Stimulated activated CD4-positive, alpha-beta T cell treated with anti-CD3 and anti-CD28 coated beads, Interleukin-4, amount 100 ng/mL, for 4 hours (primary cell): ENCODE measurements at regions not wholly inside any gene's neighbourhood (a gene's known extent, or its start where the extent isn't known, plus 50 kb on each side); places are given as distances from the start of the nearest gene placed in this dataset.

Experiments used
- DNase-seq, 2 experiments: peaks; one replicate each; pipeline ENCODE4 v3.0.0-alpha.2; 2020

DNA sequence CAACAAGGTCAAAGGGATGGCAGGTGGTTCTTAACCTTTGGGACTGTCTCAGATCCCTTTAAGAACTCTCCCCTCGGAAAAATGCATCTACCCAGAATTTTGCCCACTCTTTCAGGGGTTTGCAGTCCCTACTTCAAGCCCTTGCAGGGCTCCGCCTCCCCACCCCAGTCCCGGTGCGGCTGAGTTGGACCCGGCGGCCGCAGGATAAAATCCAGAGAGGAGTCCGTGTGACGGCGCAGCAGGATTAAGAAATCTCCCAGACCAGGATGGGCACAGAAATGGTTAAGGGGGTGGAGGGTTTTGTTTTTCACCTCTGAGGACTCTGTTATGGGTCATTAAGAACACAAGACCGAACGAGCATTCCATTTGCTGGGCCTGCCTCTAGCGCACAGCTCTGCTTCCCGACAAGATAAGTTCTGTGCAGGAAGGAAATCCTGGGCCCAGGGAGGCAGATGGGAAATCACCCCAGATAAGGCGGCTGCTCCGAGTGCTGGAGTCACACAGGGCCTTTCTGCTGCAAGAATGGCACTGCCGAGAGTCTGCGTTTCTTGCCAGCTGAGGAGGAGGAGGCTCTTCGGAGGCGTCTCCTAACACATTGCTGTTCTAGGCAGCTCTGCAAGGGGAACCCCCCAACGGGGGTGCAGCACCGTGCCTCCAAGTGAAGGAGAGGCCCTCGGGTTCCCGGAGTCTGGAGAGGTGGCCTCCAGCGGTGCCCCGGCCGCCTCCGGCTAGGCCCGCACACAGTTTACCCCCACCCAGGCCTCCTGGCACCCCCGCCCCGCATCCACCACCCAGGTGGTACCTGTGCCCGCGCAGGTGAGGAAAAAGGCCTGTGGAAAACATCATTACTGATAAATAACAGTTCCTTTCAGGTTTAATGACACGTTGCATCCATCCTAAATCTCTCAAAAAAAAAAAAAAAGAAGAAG lies 277.6 kb downstream of the BCOR start:
- peak in 1 of 2 experiments; percentile 5 for DNase-seq

DNA sequence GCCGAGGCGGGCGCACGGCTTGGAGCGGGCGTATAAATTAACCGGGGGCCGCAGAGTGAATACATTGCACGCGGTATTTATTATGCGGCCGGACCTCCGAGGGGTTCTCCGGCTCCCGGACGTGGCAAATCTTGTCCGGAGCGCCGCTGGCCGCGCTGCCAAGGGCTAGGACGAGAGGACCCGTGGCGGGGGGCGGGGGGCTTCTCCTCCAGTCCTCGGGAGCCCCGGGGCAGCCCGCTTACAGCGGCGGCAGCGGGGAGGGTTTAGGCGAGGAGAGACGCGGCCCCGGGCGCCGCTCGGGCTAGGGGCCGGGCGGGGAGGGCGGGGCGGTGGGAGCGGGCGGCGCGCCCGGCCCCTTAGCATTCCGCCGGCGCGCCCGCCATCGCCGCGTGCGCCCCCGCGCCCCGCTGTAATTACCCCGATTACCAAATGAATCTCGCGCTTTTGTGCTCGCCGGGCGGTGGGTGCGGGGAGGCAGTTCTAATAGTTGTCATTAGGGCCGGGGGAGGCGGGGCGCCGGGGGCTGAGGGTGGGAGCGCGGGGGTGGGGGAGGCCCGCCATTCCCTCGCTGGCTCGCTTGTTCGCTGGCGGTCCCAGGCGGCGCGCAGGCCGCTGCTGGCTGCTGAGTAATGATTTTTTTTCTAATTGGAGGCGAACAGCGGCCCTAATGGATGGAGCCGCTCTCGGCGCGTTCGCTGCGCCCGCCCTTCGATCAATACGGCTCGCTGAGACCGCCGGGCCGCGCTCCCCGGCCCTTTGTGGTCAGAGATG lies 276.6 kb downstream of the BCOR start:
- peak; percentile 31 to 57 for DNase-seq

DNA sequence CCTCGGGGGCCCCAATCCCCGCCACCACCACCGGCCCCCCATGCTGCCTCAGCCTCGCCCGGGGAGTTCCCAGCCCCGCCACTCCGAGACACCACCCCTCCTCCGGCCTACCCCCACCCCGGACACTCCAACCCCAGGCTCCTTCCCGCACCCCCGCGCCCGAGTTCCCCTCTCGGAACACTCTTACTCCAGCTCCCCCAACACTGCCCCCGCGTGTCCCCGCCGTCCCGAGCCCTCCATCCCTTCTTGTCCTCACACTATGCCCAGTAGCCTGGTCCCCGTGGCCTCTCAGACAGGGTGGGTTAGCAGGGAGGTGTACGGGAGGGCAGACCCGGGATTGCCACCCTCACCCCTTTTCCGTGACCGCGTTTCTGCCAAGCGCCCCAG lies 276.1 kb downstream of the BCOR start:
- DNase-seq = no peak

DNA sequence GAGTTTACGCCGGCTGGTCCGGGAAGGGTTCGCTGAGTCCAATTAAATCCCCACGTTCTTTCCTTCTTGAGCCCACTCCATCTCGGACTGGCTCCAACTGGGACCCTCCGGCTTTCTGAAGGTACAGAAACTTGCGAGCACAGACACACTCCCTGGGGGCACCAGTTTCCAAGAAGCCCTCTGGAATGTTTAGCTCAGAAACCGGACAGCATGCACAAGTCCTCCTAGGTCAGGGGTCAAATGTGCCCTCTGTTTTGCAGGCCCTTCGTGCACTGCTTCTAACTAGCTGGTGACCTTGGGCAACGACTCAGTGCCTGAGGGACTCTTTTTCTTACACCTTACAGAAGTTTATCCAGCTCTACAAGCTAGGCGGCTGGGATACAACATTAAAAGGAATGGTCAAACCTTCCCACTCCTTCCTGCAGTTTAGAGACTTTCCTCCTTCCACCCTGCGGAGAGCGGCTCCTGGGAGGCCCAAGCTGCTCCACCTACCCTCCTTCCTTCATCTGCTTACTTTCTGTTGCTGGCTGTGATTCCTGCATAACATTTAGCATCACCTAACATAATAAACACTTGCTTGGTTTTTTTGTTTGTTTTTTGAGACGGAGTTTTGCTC lies 275.5 kb downstream of the BCOR start:
- no peak for DNase-seq

DNA sequence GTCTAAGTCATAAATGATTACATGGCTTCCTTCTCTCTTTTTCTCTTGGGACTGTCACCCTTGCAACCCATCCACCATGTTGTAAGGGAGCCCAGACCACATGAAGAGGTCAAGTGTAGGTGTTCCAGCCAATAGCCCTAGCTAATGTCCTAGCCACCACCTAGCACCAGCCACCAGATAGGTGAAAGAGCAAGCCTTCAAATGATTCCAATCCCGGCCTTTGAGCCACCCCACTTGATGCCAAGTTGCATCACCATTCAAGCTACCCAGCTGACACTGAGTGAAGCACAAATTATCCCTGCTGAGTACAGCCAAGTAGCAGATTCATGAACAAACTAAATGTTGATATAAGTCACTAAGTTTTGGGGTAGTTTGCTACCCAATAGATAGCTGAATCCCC lies 274.3 kb downstream of the BCOR start:
- no peak for DNase-seq

DNA sequence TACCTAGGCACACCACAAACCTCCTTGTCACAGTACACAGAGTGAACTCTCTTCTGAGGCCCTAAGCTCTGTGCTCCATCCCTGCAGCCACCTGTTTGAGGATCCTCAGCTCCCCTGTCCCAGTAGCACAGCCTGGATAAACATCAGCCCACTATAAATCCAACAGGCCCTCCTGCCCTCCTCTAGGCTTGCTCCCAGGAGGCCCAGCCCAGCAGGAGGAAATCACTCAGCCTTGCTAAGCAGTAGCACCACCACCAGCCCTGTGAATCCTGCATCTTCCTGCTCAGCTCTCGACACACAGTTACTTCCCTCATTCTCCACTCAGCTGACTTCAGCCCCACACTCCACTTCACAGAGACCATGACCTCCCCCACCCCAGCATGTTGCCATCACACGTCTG lies 273.9 kb downstream of the BCOR start:
- no peak for DNase-seq

DNA sequence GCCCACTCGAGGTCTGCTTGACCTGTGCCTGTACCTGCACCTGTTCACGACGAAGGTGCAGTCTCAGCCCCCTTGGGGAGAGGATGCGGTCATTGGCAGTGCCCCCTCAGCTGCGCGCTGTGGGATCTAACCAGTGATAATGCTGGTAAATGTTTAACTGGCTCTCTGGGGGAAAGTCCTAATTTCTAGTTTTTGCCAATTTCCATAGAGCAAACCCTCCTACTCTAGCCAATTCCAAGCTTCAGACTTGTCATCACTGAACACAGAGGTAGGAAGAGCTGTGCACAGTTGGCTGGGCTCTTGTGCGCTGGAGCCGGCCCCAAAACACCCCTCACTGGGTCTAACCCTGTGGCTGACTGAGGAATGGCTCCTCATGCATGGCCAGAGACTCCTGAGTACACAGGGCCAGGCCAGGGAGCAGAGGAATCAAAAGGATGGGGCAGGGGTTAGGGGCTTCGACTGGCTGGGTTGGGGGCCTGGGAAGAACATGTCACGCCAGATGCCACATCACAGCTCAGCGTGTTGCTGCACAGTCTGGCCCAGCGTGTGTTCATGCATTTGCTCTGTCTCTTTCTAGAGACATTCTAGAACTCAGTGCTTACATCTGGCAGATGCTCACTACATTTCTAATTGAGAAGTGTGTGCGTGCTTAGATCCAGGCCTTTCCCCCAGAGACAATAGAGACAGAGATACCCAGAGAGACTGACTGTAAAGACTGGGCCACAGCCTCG lies 270.8 kb downstream of the BCOR start:
- no peak for DNase-seq

DNA sequence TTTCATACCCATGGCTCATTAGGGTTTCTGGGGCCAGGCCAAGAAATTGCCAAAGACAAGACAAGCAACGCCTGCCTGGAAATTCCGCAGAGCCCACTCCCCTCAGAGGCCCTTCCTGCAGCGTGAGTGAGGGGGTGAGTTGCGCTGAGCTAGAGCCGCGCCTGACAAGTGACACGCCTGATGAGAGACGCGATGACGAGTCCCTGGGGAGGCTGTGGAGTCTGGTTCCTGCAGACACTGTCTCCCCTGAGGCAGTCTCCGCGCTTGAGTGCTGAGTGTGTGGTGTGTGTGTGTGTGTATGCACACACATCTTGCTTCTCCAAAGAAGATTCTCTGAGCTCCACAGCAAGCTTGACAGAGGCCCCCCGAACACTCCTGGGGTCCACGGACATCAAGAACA lies 269.8 kb downstream of the BCOR start:
- DNase-seq = no peak

DNA sequence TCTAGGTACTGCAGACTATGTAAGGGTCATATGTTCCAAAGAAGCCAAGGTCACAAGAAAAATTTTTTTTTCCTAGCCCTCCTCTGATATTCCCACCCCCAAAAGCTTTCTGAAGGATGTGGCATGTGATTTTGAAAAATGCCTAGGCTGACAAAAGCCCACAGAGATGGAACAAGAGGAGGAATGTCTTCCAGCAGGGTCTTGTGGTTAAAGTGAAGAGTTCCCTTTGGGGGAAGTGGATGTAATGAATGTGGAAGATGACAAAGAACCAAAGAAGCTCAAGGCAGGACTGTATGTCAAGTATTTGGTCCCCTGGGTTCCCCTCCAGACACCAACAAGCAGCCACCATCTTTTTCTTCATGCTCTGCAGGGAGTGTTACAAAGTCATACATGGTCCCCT lies 268.8 kb downstream of the BCOR start:
- no peak for DNase-seq

DNA sequence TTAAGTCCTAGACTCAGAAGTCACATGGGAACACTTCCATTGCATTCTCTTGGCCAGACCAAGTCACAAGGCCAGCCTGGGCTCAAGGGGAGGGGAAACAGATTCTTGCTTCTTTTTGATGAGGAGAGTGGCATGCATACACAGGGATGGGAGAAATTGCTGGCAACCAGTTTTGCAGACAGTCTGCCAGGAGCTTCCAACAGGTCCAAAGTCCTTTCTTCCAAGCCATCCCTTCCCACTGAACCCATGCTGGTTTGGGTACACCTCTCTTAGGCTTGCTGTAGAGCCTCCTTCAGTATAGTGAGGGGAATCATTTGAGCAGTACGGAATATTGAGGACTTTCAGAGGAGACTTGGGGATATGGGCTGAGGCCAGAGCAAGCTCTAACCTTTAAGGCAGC lies 267.8 kb downstream of the BCOR start:
- no peak for DNase-seq

DNA sequence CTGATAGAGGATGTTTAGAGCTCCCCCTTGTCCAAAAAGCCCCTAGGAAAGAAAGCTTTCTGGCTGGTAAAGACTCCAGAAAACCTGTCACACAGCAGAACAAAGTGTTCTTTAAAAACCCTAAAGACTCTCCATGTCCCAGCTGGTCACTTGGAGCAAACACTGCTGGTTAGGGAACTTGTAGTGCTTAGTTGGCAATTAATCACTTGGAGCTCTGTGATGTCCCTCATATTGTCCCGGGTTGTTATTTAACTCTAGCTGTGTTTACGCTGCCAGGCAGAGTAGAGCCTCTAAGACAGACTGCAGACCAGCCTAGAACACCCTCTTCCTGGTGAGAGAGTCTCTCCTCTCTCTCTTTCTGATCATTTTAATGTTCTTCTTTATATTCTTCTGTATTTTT lies 267.3 kb downstream of the BCOR start:
- no peak for DNase-seq

DNA sequence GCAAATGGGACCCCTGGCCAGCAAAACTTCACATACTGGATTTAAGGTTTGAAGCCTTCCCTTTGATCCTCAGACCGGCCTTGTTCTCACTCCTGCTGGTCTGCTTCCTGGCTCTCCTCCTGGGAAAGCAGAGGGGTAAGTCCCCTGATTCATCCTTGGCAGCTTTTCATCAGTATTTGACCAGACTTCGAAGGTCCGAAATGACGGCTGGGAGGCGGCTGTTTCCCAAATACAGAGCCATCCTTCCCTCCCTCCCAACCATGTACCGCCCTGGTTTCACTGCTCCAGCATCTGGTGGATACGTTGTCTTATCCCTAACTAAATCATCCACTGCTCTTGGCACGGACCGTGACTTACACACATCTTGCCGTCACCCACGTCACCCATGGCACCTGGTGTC lies 265.5 kb downstream of the BCOR start:
- no peak for DNase-seq

DNA sequence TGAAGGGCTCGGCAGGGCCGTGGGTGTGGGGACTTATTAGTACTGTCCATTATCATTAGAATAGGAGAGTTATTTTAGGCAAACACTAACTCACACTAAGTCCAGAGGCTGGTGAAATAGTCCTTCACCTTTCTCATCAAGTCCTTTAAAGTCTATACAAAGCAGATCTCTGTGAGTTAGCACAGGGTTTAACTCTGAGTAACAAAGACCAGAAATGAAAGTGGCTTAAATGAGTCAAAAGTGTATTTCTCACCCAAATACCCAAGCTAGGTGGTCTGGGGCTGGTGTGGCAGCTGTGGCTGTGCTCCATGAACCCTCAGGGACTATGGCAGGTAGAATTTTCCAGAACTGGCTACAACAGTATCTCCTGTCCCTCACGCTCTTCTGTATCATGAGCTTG lies 263.2 kb downstream of the BCOR start:
- DNase-seq = no peak

DNA sequence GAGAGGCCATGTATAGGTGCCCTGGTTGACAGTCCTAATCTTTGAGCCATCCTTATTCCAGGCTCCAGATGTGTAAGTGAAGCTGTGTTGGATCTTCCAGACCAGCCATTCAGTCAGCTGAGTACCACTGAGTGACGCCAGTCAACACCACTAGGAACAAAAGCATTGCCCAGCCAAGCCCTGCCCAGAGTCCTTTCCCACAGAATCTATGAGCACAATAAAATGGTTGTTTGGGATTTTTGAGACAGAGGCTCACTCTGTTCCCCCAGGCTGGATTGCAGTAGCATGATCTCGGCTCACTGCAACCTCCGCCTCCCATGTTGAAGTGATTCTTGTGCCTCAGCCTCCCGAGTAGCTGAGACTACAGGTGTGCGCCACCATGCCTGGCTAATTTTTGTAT lies 262.5 kb downstream of the BCOR start:
- DNase-seq = no peak

DNA sequence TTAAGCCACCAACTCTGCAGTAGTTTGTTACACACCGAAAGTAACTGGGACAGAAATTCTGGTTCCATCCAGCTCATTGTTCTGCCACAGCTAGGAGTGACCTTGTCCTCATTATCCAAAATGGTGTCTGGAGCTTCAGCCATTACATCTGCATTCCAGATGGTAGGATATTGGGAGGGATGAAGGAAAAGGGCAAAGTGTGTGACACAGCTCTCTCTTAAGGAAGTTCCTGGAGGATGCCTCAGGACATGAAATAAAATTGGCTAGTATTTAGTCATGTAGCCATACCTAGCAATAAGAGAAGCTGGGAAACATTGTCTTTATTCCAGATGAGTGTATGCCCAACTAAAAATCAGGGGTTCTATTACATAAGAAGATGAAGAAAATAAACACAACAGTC lies 262.0 kb downstream of the BCOR start:
- no peak for DNase-seq

DNA sequence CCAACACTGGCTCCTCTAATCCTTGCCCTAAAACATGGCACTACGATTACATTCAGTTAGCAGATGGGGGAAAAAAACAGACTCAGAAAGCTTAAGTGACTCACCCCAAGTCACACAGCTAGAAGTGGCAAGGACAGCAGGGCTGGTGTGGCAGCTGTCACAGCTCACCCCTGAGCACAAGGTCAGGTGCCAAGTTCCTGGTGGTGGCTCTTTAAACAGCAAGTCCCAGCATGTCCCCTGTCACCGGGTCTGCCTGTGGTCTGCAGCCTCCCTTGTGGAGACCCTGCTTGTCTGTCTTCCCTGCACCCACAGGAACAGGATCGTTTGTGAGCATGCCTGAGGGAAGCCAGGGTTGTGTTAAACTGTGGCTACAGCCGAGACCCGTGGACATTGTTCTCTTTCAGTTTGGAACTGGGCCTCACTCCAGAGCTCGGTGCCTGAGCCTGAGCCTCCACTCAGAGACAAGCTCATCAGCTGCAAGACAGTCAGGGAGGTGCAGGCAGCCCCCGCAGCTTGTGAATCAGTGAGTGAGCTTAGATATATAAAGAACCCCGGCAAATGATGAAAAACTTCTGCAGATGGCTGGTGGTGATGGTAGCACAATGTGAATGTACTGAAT lies 260.8 kb downstream of the BCOR start:
- DNase-seq = no peak

DNA sequence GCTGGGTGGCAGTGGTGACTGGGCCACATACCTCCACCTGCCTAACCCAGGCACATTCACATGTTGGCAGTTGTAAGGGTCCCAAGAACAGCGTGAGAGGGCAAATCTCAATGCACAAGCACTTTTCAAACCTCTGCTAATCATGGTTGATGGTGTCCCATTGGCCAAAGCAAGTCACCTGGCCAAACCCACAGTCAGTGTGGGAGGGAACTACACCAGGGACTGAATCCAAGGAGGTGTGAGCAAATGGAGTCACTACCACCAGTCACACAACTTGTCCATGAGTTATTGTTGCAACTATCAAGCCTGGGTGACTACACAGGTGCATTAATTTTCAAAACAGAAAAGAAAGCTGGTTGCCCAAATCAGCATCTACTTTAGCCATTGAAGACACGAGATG lies 260.1 kb downstream of the BCOR start:
- DNase-seq = no peak

DNA sequence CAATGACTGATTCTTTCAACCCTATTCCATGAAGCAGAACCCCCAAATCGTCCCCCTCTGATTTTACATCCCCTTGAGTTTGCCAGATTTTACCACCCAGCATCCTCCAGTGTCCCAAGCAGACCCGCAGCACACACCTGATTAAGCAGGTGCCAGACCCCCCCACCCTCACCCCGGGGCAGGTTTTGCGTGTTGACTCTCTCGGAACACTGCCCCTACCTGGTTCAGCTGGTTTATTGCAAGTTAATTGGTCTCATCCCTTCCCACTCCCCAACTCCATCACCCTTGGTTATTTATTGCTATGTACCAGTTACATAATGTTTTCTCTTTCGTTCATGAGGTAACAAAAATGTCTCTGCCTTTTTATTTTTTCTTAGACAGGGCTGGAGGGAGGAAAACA lies 258.4 kb downstream of the BCOR start:
- DNase-seq = no peak

DNA sequence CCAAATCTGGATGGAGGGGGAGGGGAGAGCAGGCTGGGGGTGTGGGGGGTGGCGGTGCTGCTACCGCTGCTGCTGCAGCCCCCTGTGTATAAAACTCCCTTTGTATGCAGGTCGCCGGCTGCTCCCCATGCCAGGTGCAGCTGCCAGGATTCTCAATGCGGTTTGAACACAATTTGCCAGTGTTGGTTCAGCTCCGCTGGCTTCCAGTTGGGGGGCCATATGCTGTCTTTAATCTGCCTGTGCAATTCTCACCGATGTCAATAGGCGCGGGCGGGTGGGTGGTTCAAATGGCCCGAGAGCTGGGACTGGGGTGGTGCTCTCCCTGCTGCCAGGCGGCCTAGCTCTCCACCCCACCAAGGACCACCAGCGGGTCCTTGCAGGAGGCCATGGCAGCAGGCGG lies 257.6 kb downstream of the BCOR start:
- DNase-seq = no peak

DNA sequence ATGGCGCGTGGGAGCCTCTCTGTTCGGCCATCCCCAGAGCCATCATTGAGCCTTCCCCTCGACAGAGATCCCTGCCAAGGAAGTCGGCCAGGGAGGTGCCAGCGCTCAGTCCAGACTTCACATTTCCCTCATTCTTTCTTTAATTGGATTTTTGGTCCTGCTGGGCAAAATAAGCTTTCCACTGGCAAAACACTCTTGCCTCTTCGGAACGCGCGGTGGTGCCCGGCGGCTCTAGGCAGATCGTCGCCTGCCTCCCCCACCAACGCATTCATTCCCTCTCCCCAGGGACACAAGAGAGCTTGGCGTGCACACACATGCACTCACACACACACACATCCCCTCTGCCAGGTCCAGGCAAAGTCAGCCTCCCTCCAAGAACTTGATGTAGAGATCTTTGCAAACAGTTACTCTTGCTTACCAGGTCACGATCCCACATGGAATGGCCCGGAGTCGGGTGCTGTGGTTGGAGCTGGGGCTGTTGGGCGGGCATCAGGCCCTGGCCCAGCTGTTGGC lies 257.1 kb downstream of the BCOR start:
- no peak for DNase-seq

DNA sequence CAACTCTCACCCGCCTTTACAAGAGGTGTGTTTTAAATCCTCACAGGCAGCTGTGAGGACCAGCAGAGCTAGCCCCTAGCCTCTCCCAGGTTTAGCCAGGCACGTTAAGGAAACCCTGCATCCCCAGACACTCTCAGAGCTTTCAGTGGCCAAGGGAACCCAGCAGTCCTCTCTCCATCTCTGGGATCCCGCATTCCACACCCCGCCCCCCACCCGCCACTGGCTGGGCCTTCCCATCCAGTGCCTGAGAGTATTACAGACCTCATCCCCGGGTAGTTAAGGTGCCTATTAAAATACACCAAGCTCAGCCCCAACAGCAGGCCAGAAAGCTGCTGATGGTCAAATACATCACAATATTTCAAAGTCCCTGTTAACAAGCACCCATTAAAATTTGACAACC lies 256.2 kb downstream of the BCOR start:
- no peak for DNase-seq

DNA sequence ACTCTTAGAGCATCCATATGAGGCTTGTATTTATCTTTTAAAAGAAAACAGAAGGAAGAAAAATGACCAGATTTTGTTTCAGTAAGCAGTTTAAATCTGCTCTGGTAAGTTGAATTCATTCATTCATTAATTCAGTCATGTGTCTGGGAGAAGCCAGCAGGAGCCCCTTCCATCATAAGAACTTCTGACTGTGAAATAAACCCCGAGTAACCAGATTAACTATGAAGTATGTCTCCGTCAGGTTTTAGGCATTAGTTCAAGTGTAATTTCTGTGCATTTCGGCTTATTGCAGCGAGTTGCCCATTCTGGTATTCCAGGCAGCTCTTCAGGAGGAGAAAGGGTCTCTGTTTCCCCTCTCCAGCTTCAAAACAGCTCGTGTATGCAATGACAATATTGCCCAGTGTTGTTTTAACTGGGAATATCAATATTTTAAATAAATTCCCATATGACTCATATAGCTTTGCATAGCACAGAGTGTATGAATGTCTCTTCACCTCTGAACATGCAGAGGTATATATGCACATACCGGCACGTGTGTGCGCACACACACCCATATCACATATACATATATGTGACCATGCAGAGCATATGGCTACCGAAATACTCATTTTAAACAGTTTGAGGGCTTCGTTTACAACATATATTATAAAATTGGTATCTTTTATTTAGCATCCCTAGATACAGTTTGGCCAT lies 255.3 kb downstream of the BCOR start:
- DNase-seq = no peak
